GM18858 (cell line): ENCODE measurements at regions not wholly inside any gene's neighbourhood (a gene's known extent, or its start where the extent isn't known, plus 50 kb on each side); places are given as distances from the start of the nearest gene placed in this dataset.
"Not testable (repeated sequence)": the region's sequence is repeated elsewhere in the genome, so short reads cannot be mapped to it uniquely, and the experiment has no call there.

Experiments used
- ATAC-seq: cut with Tn5 transposase; IDR thresholded peaks from one replicate; pipeline ENCODE4 v1.9.1; 2021; ENCODE audit not compliant: unreplicated experiment

GRCh38 chr9:107839371-107839770, 349.8 kb upstream of the KLF4 start:
- ATAC-seq: no peak

GRCh38 chr9:107838766-107839165, 349.2 kb upstream of the KLF4 start:
- ATAC-seq: no peak

- ATAC-seq: no peak
Measured at GRCh38 chr9:107836300-107836699, 346.7 kb upstream of the KLF4 start.

GRCh38 chr9:107833295-107833694, 343.7 kb upstream of the KLF4 start:
- ATAC-seq: no peak

- no peak for ATAC-seq
Measured at GRCh38 chr9:107832871-107833270, 343.3 kb upstream of the KLF4 start.

GRCh38 chr9:107830479-107830878, 340.9 kb upstream of the KLF4 start:
- ATAC-seq: no peak

GRCh38 chr9:107827884-107828283, 338.3 kb upstream of the KLF4 start:
- ATAC-seq: no peak

- ATAC-seq: peak; percentile 86
Measured at GRCh38 chr9:107827304-107827703, 337.7 kb upstream of the KLF4 start.

- not testable (repeated sequence) for ATAC-seq
Measured at GRCh38 chr9:107826688-107826983, 337.1 kb upstream of the KLF4 start.

- ATAC-seq: no peak
Measured at GRCh38 chr9:107824556-107824955, 335.0 kb upstream of the KLF4 start.

- no peak for ATAC-seq
Measured at GRCh38 chr9:107819772-107820565, 330.4 kb upstream of the KLF4 start.

- ATAC-seq: not testable (repeated sequence)
Measured at GRCh38 chr9:107818503-107818829, 328.9 kb upstream of the KLF4 start.

GRCh38 chr9:107817595-107818502, 328.3 kb upstream of the KLF4 start:
- ATAC-seq: not testable (repeated sequence)

- ATAC-seq: no peak
Measured at GRCh38 chr9:107816561-107817021, 327.0 kb upstream of the KLF4 start.

GRCh38 chr9:107815782-107816560, 326.4 kb upstream of the KLF4 start:
- ATAC-seq: no peak

- no peak for ATAC-seq
Measured at GRCh38 chr9:107813287-107813686, 323.7 kb upstream of the KLF4 start.

- ATAC-seq: no peak
Measured at GRCh38 chr9:107810461-107810961, 320.9 kb upstream of the KLF4 start.

- no peak for ATAC-seq
Measured at GRCh38 chr9:107809871-107810460, 320.4 kb upstream of the KLF4 start.

GRCh38 chr9:107807183-107807582, 317.6 kb upstream of the KLF4 start:
- ATAC-seq: no peak

GRCh38 chr9:107805201-107805600, 315.6 kb upstream of the KLF4 start:
- no peak for ATAC-seq

- ATAC-seq: no peak
Measured at GRCh38 chr9:107794259-107794658, 304.7 kb upstream of the KLF4 start.
